DOHH2 (cell line): ENCODE measurements at regions not wholly inside any gene's neighbourhood (a gene's known extent, or its start where the extent isn't known, plus 50 kb on each side); places are given as distances from the start of the nearest gene placed in this dataset.

Source experiments
- CTCF ChIP-seq: fragments of 200-600 bp; sonication (generic); IDR thresholded peaks from one replicate; pipeline ENCODE4 v1.5.1; 2014; ENCODE audit warnings: antibody characterized with exemption, mild to moderate bottlenecking, low read depth, low read length; ENCODE audit not compliant: poor library complexity, severe bottlenecking
- EZH2phosphoT487 ChIP-seq: fragments of 200-600 bp; sonication (generic); IDR thresholded peaks from 2 replicates; pipeline ENCODE4 v1.6.1; 2017; ENCODE audit warnings: borderline replicate concordance, mild to moderate bottlenecking, antibody characterized with exemption, low read length, moderate library complexity, mixed read lengths

- TF ChIP-seq CTCF = no peak
- no peak for TF ChIP-seq EZH2phosphoT487
Measured at GRCh38 chr4:134958862-134959261, 757.3 kb upstream of the PABPC4L start.
